AG04450 (cell line): ENCODE measurements at regions not wholly inside any gene's neighbourhood (a gene's known extent, or its start where the extent isn't known, plus 50 kb on each side); places are given as distances from the start of the nearest gene placed in this dataset.
"Not testable (repeated sequence)": the region's sequence is repeated elsewhere in the genome, so short reads cannot be mapped to it uniquely, and the experiment has no call there.

Experiments
- CTCF ChIA-PET: fragments of 300-600, 350-600 bp; formaldehyde crosslinking; extraction: SDS; loops from one replicate; lab custom pipeline; 2022; ENCODE audit warnings: antibody characterized with exemption, inconsistent platforms; lab: Charles Lee
- POLR2A ChIA-PET: fragments of 350-600 bp; formaldehyde crosslinking; extraction: SDS; loops from one replicate; lab custom pipeline; 2021; ENCODE audit warnings: antibody characterized with exemption, inconsistent platforms; lab: Yijun Ruan, JAX
- DNase-seq: peaks from one replicate; pipeline ENCODE4 v3.0.0-alpha.2; 2011; ENCODE audit warnings: low read depth, low spot score
- H3K27ac ChIP-seq: one replicate; pipeline ENCODE4 v1.5.1; 2012; ENCODE audit warnings: low read depth, low read length, control low read depth
- H3K27me3 ChIP-seq: one replicate; pipeline ENCODE4 v1.6.0; 2012; ENCODE audit warnings: low read length; ENCODE audit not compliant: control insufficient read depth, insufficient read depth
- H3K4me3 ChIP-seq: 2 replicates; pipeline ENCODE4 v1.5.1; 2011; ENCODE audit warnings: mild to moderate bottlenecking, low read depth, low read length, control low read depth
- H3K9me3 ChIP-seq: 2 replicates; pipeline ENCODE4 v1.5.1; 2012; ENCODE audit warnings: low read length; ENCODE audit not compliant: control insufficient read depth, insufficient read depth
- CTCF ChIP-seq: IDR thresholded peaks from 2 replicates; pipeline ENCODE4 v1.5.1; 2011; ENCODE audit warnings: low read depth, low read length, control low read depth, inconsistent platforms

DNA sequence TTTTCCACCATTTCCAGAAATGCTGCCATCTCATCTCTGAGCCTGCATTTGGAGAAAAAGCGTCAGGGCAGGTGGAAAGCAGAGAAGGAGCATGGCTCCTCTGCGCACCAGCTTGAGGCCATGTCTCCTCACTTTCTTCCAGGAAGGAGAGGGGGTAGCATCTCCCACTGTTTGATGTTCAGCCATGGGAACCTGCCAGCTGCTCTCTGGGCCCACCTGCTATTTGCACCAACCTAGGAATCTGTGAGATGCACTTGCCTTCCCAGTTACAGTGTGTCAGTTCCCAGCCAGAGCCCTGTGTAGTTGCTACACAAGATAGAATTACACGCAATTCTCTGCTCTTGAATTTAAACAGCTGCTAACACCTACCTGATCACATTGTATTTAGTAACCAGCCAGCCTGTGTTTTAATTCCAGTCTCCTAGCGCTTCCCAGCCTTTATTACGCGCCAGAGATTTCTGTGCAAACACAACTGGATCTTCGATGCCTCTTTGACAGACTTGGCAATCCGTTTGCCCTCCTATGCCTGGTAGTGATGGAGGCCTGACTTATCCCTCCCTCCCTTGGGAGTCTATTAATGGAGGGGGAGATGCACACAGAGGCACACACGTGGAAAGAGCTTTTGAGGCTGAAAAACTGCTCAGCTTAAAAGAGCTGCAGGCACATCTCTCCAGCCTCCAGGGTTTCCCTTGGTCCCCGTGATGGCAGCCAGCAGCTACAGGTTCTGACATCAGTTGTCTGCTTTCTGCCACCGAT, 98.1 kb upstream of the SEC14L1 start:
- Histone ChIP-seq H3K9me3 (no peaks in the 10 kb centered on the region), H3K4me3 (no peak overlapping the region), H3K27ac (no peak overlapping the region), H3K27me3 (peaks cover 18% of the 10 kb centered on the region)
- ChIA-PET CTCF (interaction anchor here (1.3 to 4.2 kb wide), 2 partner anchors 14 to 175 kb away, joined by 5 to 25 read pairs; no protein-coding TSS in a partner anchor), POLR2A (no interaction called here)
- DNase-seq = no peak
- no peak for TF ChIP-seq CTCF

DNA sequence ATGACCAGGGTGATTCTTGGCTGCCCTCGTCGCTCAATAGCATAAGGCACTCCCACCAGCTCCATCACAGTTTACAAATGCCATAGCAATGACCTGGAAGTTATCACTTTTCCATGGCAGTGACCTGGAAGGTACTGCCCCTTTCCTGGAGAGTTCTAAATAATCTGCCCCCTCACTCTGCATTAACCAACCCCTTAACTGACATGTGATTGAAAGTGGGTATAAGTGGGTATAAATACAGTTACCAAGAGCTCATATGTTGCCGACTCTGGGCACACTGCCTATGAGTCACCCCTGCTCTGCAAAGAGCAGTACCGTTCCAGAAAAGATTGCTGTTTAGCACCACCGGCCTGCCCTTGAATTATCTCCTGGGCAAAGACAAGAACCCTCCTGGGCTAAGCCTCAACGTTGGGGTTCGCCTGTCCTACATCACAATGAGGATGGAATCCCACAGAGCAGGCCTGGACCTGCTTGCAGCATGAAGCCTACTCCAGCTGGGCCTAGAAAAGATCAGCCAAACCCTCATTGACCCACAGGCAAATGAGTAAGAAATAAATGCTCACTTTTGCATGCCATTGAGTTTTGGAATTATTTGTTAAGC, 95.2 kb upstream of the SEC14L1 start:
- Histone ChIP-seq H3K9me3 (no peaks in the 10 kb centered on the region), H3K4me3 (no peak overlapping the region), H3K27me3 (peaks cover 18% of the 10 kb centered on the region), H3K27ac (no peak overlapping the region)
- CTCF ChIA-PET = interaction anchor here (4.2 kb wide), 1 partner anchor 11 kb away, joined by 25 read pairs; no protein-coding TSS in a partner anchor
- no peak for DNase-seq
- POLR2A ChIA-PET = no interaction called here
- no peak for TF ChIP-seq CTCF

- TF ChIP-seq CTCF = no peak
- no peak for DNase-seq
- H3K9me3 ChIP-seq = no peaks in the 10 kb centered on the region
- H3K4me3 ChIP-seq = no peak overlapping the region
- ChIA-PET POLR2A (no interaction called here), CTCF (interaction anchor here (0.8 kb wide), 1 partner anchor 182 kb away, joined by 3 read pairs; no protein-coding TSS in a partner anchor)
- H3K27ac ChIP-seq = no peak overlapping the region
- peaks cover 42% of the 10 kb centered on the region for H3K27me3 ChIP-seq
Measured at GRCh38 chr17:77049440-77049839, 91.3 kb upstream of the SEC14L1 start.

DNA sequence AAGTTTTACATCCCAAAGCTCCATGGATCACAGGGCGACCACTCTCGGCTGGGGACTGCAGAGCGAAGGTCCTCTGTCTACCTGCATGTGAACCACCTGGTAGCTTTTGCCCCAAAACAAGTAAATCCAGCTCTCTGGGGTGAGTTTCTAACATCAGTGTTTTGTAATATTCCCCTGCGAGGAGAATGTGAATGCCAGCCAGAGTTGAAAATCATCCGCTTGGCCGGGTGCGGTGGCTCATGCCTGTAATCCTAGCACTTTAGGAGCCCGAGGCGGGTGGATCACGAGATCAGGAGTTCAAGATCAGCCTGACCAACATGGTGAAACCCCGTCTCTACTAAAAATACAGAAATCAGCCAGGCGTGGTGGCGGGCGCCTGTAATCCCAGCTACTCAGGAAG, 89.9 kb upstream of the SEC14L1 start:
- POLR2A ChIA-PET, H3K4me3 ChIP-seq, H3K9me3 ChIP-seq, H3K27ac ChIP-seq, DNase-seq: not testable (repeated sequence)
- peaks cover 45% of the 10 kb centered on the region for H3K27me3 ChIP-seq
- CTCF ChIA-PET = interaction anchor here (1.1 kb wide), 1 partner anchor 184 kb away, joined by 3 read pairs; no protein-coding TSS in a partner anchor

GRCh38 chr17:77054936-77055335, 85.8 kb upstream of the SEC14L1 start:
- no peak for DNase-seq
- Histone ChIP-seq H3K9me3 (no peaks in the 10 kb centered on the region), H3K27me3 (peaks cover 42% of the 10 kb centered on the region), H3K27ac (no peak overlapping the region), H3K4me3 (no peak overlapping the region)
- ChIA-PET POLR2A (no interaction called here), CTCF (interaction anchor here (0.6 to 5.3 kb wide), 6 partner anchors 10 to 187 kb away, joined by 3 to 87 read pairs (median 10); partner anchors contain the start of gene MGAT5B)
- no peak for TF ChIP-seq CTCF
